HEK293 (cell line): ENCODE measurements at regions not wholly inside any gene's neighbourhood (a gene's known extent, or its start where the extent isn't known, plus 50 kb on each side); places are given as distances from the start of the nearest gene placed in this dataset.

ENCODE experiments used
- CTCF ChIA-PET: fragments of 350-600 bp; formaldehyde crosslinking; extraction: SDS; loops from one replicate; lab custom pipeline; 2021; ENCODE audit warnings: antibody characterized with exemption; lab: Yijun Ruan, JAX
- POLR2A ChIA-PET: fragments of 300-600 bp; formaldehyde crosslinking; extraction: SDS; loops from one replicate; lab custom pipeline; 2020; ENCODE audit warnings: antibody characterized with exemption, inconsistent platforms; lab: Yijun Ruan, JAX
- H3K27ac ChIP-seq: fragments of 200-500 bp; sonication (Bioruptor generic); 2 replicates; pipeline ENCODE4 v1.5.1; 2014; ENCODE audit warnings: low read depth, low read length, control low read depth, inconsistent platforms; ENCODE audit errors: extremely low read depth
- H3K36me3 ChIP-seq, 2 experiments: fragments of 200-500 bp in 1 of 2; sonication (Bioruptor generic) in 1 of 2; 1 replicate in 1 of 2; 2 replicates in 1 of 2; pipeline ENCODE4 v1.5.1; 2014 to 2017; ENCODE audit warnings: inconsistent platforms in 2 of 2, low read length in 2 of 2; ENCODE audit not compliant: control insufficient read depth in 2 of 2, insufficient read depth in 1 of 2
- H3K4me1 ChIP-seq: fragments of 200-500 bp; sonication (Bioruptor generic); 2 replicates; pipeline ENCODE4 v1.5.1; 2014; ENCODE audit warnings: mild to moderate bottlenecking, low read length, inconsistent platforms; ENCODE audit not compliant: control insufficient read depth, insufficient read depth
- H3K4me3 ChIP-seq: 2 replicates; pipeline ENCODE4 v1.5.1; 2011; ENCODE audit warnings: low read depth, mild to moderate bottlenecking, control low read depth, low read length, moderate library complexity
- H3K9me3 ChIP-seq: fragments of 200-500 bp; sonication (Bioruptor generic); 2 replicates; pipeline ENCODE4 v1.5.1; 2014; ENCODE audit warnings: low read depth, low read length, inconsistent platforms; ENCODE audit not compliant: control insufficient read depth, insufficient read depth
- GLIS1 ChIP-seq: fragments of 450-650 bp; formaldehyde crosslinking; IDR thresholded peaks from 2 replicates; pipeline ENCODE4 v1.5.1; 2016; ENCODE audit warnings: missing biosample characterization, missing genetic modification characterization
- HOXD13 ChIP-seq: sonication (generic); formaldehyde crosslinking; IDR thresholded peaks from 2 replicates; pipeline ENCODE4 v1.8.0; 2022; ENCODE audit warnings: missing genetic modification reagents, borderline replicate concordance
- MEIS1 ChIP-seq: sonication (generic); formaldehyde crosslinking; IDR thresholded peaks from 2 replicates; pipeline ENCODE4 v1.8.1; 2022; ENCODE audit warnings: missing genetic modification reagents, mild to moderate bottlenecking, borderline replicate concordance
- REPIN1 ChIP-seq: fragments of 450-650 bp; formaldehyde crosslinking; IDR thresholded peaks from 2 replicates; pipeline ENCODE4 v1.5.1; 2017; ENCODE audit warnings: missing biosample characterization, missing genetic modification characterization, low read depth
- TSHZ1 ChIP-seq: fragments of 450-650 bp; formaldehyde crosslinking; IDR thresholded peaks from 2 replicates; pipeline ENCODE4 v1.5.1; 2016; ENCODE audit warnings: missing biosample characterization, missing genetic modification characterization, borderline replicate concordance
- YY1 ChIP-seq: fragments of 450-650 bp; formaldehyde crosslinking; IDR thresholded peaks from 2 replicates; pipeline ENCODE4 v1.5.1; 2018; ENCODE audit warnings: missing biosample characterization, missing genetic modification characterization
- ZFP69B ChIP-seq: fragments of 450-650 bp; formaldehyde crosslinking; IDR thresholded peaks from 2 replicates; pipeline ENCODE4 v1.5.1; 2016; ENCODE audit warnings: missing biosample characterization, missing genetic modification characterization
- ZNF202 ChIP-seq: fragments of 450-650 bp; formaldehyde crosslinking; IDR thresholded peaks from 2 replicates; pipeline ENCODE4 v1.5.1; 2016; ENCODE audit warnings: missing biosample characterization, missing genetic modification characterization, borderline replicate concordance
- ZNF37A ChIP-seq: fragments of 450-650 bp; IDR thresholded peaks from 2 replicates; pipeline ENCODE4 v1.5.1; 2018; ENCODE audit warnings: missing biosample characterization, missing genetic modification characterization
- ZNF394 ChIP-seq: fragments of 450-650 bp; formaldehyde crosslinking; IDR thresholded peaks from 2 replicates; pipeline ENCODE4 v1.5.1; 2016; ENCODE audit warnings: missing biosample characterization, missing genetic modification characterization, mild to moderate bottlenecking, moderate library complexity, borderline replicate concordance
- ZNF501 ChIP-seq: fragments of 450-650 bp; formaldehyde crosslinking; IDR thresholded peaks from 2 replicates; pipeline ENCODE4 v1.5.1; 2016; ENCODE audit warnings: missing biosample characterization, missing genetic modification characterization
- ZNF530 ChIP-seq: fragments of 450-650 bp; formaldehyde crosslinking; IDR thresholded peaks from 2 replicates; pipeline ENCODE4 v1.5.1; 2016; ENCODE audit warnings: low read depth, missing biosample characterization, missing genetic modification characterization
- ZNF555 ChIP-seq: fragments of 450-650 bp; formaldehyde crosslinking; conservative IDR thresholded peaks from 2 replicates; pipeline ENCODE4 v1.5.1; 2017; ENCODE audit warnings: missing biosample characterization, mild to moderate bottlenecking, missing genetic modification characterization, inconsistent platforms
- ZNF623 ChIP-seq: fragments of 450-650 bp; formaldehyde crosslinking; IDR thresholded peaks from 2 replicates; pipeline ENCODE4 v1.5.1; 2016; ENCODE audit warnings: missing biosample characterization, missing genetic modification characterization
- ZNF654 ChIP-seq: fragments of 450-650 bp; formaldehyde crosslinking; IDR thresholded peaks from 2 replicates; pipeline ENCODE4 v1.5.1; 2016; ENCODE audit warnings: low read depth, missing biosample characterization, missing genetic modification characterization
- ZNF707 ChIP-seq: fragments of 450-650 bp; formaldehyde crosslinking; IDR thresholded peaks from 2 replicates; pipeline ENCODE4 v1.5.1; 2016; ENCODE audit warnings: missing biosample characterization, missing genetic modification characterization
- ZNF843 ChIP-seq: fragments of 450-650 bp; formaldehyde crosslinking; IDR thresholded peaks from 2 replicates; pipeline ENCODE4 v1.5.1; 2016; ENCODE audit warnings: missing biosample characterization, missing genetic modification characterization
- TF ChIP-seq, protein P1 (sequence below): fragments of 450-650 bp; formaldehyde crosslinking; conservative IDR thresholded peaks from 2 replicates; pipeline ENCODE4 v1.5.1; 2016; ENCODE audit warnings: low read depth, missing biosample characterization, missing genetic modification characterization

- Histone ChIP-seq H3K4me1 (no peaks in the 10 kb centered on the region), H3K36me3 (no peaks in the 10 kb centered on the region), H3K9me3 (no peaks in the 10 kb centered on the region), H3K27ac (no peak overlapping the region), H3K4me3 (no peak overlapping the region)
- ChIA-PET POLR2A (no interaction called here), CTCF (interaction anchor here (0.6 kb wide), 1 partner anchor 197 kb away, joined by 3 read pairs; no protein-coding TSS in a partner anchor)
- TF ChIP-seq ZNF394 (peak; percentile 54; the same call in 1 of the 2 replicates), ZNF623 (tag by site-specific recombination) (peak; percentile 24; the same call in 1 of the 2 replicates), ZNF37A (tag by site-specific recombination) (no peak), TSHZ1 (no peak), ZNF654 (tag by site-specific recombination) (0 out of 2 replicates have a peak, but pooled peaks have one; percentile 15)
- TF ChIP-seq, protein P1, sequence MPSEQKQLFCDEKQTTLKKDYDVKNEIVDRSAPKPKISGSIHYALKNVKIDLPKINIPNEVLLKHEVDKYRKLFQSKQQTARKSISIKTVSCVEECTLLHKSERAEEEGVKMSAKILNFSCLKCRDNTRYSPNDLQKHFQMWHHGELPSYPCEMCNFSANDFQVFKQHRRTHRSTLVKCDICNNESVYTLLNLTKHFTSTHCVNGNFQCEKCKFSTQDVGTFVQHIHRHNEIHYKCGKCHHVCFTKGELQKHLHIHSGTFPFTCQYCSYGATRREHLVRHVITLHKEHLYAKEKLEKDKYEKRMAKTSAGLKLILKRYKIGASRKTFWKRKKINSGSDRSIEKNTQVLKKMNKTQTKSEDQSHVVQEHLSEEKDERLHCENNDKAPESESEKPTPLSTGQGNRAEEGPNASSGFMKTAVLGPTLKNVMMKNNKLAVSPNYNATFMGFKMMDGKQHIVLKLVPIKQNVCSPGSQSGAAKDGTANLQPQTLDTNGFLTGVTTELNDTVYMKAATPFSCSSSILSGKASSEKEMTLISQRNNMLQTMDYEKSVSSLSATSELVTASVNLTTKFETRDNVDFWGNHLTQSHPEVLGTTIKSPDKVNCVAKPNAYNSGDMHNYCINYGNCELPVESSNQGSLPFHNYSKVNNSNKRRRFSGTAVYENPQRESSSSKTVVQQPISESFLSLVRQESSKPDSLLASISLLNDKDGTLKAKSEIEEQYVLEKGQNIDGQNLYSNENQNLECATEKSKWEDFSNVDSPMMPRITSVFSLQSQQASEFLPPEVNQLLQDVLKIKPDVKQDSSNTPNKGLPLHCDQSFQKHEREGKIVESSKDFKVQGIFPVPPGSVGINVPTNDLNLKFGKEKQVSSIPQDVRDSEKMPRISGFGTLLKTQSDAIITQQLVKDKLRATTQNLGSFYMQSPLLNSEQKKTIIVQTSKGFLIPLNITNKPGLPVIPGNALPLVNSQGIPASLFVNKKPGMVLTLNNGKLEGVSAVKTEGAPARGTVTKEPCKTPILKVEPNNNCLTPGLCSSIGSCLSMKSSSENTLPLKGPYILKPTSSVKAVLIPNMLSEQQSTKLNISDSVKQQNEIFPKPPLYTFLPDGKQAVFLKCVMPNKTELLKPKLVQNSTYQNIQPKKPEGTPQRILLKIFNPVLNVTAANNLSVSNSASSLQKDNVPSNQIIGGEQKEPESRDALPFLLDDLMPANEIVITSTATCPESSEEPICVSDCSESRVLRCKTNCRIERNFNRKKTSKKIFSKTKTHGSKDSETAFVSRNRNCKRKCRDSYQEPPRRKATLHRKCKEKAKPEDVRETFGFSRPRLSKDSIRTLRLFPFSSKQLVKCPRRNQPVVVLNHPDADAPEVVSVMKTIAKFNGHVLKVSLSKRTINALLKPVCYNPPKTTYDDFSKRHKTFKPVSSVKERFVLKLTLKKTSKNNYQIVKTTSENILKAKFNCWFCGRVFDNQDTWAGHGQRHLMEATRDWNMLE (tag by site-specific recombination): peak; percentile 58; the same call in 1 of the 2 replicates
These were observed 56.4 kb upstream of the STK38L start for GRCh38 chr12:27187697-27188096.

- ChIA-PET POLR2A (interaction anchor here (0.6 to 1.0 kb wide), 2 partner anchors 11 to 286 kb away, joined by 3 read pairs; no protein-coding TSS in a partner anchor), CTCF (interaction anchor here (0.7 kb wide), 1 partner anchor 66 kb away, joined by 3 read pairs; no protein-coding TSS in a partner anchor)
- no peak for TF ChIP-seq ZNF501 (tag by site-specific recombination)
- no peak for TF ChIP-seq YY1 (tag by site-specific recombination)
- no peak for TF ChIP-seq ZNF202 (tag by site-specific recombination)
- no peak for TF ChIP-seq MEIS1 (CRISPR knock-in tag)
- TF ChIP-seq ZNF555 (tag by site-specific recombination): no peak
- TF ChIP-seq GLIS1 (tag by site-specific recombination): no peak
- Histone ChIP-seq H3K4me3 (no peak overlapping the region), H3K9me3 (no peaks in the 10 kb centered on the region), H3K27ac (no peak overlapping the region), H3K4me1 (peaks cover 6% of the 10 kb centered on the region; the same call in 1 of the 2 replicates), H3K36me3 (no peaks in the 10 kb centered on the region)
These were observed 53.3 kb upstream of the STK38L start for GRCh38 chr12:27190761-27191160.

DNA sequence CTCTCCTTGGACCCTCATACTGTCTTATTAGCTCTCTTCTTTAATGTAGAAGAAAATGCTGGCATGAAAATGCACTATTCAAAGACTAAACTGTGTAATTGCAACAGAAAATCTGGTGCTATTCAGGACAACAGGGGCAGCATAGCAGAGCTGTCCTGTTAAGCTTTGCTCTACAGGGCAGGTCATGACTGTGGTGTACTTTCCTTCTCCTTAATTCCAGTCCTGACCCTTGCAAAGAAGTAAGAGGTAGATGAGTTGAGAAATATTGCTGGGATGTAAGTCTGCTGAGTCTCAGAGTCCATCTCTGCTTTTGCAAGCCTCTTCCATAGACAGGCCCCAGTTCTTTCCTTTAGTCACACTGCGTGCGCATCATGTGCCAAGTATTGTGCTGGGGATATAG is 52.6 kb upstream of the STK38L start:
- ChIA-PET CTCF (interaction anchor here (1.3 kb wide), 1 partner anchor 114 kb away, joined by 4 read pairs; no protein-coding TSS in a partner anchor), POLR2A (interaction anchor here (0.6 to 1.0 kb wide), 2 partner anchors 12 to 287 kb away, joined by 3 read pairs; no protein-coding TSS in a partner anchor)
- Histone ChIP-seq H3K27ac (no peak overlapping the region), H3K36me3 (no peaks in the 10 kb centered on the region), H3K9me3 (no peaks in the 10 kb centered on the region), H3K4me3 (no peak overlapping the region), H3K4me1 (peaks cover 6% of the 10 kb centered on the region; the same call in 1 of the 2 replicates)
- TF ChIP-seq ZFP69B (tag by site-specific recombination) (no peak), ZNF707 (tag by site-specific recombination) (no peak), REPIN1 (no peak), ZNF530 (no peak), ZNF843 (tag by site-specific recombination) (no peak), HOXD13 (CRISPR knock-in tag) (no peak)
